ENCODE measurements at regions not wholly inside any gene's neighbourhood (a gene's known extent, or its start where the extent isn't known, plus 50 kb on each side); places are given as distances from the start of the nearest gene placed in this dataset.

DNA sequence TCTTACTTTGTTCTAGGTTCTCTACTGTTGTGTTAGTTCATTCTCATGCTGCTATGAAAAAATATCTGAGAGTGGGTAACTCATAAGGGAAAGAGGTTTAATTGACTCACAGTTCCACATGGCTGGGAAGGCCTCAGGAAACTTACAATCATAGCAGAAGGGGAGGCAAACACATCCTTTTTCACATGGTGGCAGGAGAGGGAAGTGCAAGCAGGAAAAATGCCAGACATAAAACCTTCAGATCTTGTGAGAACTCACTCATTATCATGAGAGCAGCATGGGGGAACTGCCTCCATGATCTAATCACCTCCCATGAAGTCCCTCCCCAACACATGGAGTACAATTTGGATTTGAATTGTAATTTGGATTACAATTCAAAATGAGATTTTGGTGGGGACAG, 69.6 kb downstream of the MGST1 start (continued):
- TF ChIP-seq ASH2L (IDR thresholded peaks at IDR 0.05; ENCODE audit: insufficient read length, low read depth, low read length) (no peak), BRD4 (CRISPR knock-in tag; IDR thresholded peaks at IDR 0.05) (no peak), ZSCAN21 (CRISPR knock-in tag; IDR thresholded peaks at IDR 0.05; ENCODE audit: borderline replicate concordance) (no peak), CCAR2 (optimal IDR thresholded peaks at IDR 0.05; ENCODE audit: low read depth, low read length) (no peak), KLF15 (CRISPR knock-in tag; IDR thresholded peaks at IDR 0.05; ENCODE audit: borderline replicate concordance) (no peak), ZNF446 (CRISPR knock-in tag; IDR thresholded peaks at IDR 0.05) (no peak), TARDBP (CRISPR knock-in tag; IDR thresholded peaks at IDR 0.05) (no peak), GFI1 (CRISPR knock-in tag; IDR thresholded peaks at IDR 0.05; ENCODE audit: borderline replicate concordance) (no peak), WIZ (CRISPR knock-in tag; IDR thresholded peaks at IDR 0.05) (no peak), ZNF749 (CRISPR knock-in tag; IDR thresholded peaks at IDR 0.05; ENCODE audit: borderline replicate concordance) (no peak)
- TF ChIP-seq, protein P1, sequence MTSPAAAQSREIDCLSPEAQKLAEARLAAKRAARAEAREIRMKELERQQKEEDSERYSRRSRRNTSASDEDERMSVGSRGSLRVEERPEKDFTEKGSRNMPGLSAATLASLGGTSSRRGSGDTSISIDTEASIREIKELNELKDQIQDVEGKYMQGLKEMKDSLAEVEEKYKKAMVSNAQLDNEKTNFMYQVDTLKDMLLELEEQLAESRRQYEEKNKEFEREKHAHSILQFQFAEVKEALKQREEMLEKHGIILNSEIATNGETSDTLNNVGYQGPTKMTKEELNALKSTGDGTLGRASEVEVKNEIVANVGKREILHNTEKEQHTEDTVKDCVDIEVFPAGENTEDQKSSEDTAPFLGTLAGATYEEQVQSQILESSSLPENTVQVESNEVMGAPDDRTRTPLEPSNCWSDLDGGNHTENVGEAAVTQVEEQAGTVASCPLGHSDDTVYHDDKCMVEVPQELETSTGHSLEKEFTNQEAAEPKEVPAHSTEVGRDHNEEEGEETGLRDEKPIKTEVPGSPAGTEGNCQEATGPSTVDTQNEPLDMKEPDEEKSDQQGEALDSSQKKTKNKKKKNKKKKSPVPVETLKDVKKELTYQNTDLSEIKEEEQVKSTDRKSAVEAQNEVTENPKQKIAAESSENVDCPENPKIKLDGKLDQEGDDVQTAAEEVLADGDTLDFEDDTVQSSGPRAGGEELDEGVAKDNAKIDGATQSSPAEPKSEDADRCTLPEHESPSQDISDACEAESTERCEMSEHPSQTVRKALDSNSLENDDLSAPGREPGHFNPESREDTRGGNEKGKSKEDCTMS (CRISPR knock-in tag; conservative IDR thresholded peaks at IDR 0.05): no peak
- TF ChIP-seq, protein P2, sequence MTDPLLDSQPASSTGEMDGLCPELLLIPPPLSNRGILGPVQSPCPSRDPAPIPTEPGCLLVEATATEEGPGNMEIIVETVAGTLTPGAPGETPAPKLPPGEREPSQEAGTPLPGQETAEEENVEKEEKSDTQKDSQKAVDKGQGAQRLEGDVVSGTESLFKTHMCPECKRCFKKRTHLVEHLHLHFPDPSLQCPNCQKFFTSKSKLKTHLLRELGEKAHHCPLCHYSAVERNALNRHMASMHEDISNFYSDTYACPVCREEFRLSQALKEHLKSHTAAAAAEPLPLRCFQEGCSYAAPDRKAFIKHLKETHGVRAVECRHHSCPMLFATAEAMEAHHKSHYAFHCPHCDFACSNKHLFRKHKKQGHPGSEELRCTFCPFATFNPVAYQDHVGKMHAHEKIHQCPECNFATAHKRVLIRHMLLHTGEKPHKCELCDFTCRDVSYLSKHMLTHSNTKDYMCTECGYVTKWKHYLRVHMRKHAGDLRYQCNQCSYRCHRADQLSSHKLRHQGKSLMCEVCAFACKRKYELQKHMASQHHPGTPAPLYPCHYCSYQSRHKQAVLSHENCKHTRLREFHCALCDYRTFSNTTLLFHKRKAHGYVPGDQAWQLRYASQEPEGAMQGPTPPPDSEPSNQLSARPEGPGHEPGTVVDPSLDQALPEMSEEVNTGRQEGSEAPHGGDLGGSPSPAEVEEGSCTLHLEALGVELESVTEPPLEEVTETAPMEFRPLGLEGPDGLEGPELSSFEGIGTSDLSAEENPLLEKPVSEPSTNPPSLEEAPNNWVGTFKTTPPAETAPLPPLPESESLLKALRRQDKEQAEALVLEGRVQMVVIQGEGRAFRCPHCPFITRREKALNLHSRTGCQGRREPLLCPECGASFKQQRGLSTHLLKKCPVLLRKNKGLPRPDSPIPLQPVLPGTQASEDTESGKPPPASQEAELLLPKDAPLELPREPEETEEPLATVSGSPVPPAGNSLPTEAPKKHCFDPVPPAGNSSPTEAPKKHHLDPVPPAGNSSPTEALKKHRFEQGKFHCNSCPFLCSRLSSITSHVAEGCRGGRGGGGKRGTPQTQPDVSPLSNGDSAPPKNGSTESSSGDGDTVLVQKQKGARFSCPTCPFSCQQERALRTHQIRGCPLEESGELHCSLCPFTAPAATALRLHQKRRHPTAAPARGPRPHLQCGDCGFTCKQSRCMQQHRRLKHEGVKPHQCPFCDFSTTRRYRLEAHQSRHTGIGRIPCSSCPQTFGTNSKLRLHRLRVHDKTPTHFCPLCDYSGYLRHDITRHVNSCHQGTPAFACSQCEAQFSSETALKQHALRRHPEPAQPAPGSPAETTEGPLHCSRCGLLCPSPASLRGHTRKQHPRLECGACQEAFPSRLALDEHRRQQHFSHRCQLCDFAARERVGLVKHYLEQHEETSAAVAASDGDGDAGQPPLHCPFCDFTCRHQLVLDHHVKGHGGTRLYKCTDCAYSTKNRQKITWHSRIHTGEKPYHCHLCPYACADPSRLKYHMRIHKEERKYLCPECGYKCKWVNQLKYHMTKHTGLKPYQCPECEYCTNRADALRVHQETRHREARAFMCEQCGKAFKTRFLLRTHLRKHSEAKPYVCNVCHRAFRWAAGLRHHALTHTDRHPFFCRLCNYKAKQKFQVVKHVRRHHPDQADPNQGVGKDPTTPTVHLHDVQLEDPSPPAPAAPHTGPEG (CRISPR knock-in tag; IDR thresholded peaks at IDR 0.05): no peak
- TF ChIP-seq, protein P3, sequence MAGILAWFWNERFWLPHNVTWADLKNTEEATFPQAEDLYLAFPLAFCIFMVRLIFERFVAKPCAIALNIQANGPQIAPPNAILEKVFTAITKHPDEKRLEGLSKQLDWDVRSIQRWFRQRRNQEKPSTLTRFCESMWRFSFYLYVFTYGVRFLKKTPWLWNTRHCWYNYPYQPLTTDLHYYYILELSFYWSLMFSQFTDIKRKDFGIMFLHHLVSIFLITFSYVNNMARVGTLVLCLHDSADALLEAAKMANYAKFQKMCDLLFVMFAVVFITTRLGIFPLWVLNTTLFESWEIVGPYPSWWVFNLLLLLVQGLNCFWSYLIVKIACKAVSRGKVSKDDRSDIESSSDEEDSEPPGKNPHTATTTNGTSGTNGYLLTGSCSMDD (CRISPR knock-in tag; IDR thresholded peaks at IDR 0.05): no peak

All from HepG2 (cell line).